HepG2 (cell line): ENCODE measurements at regions not wholly inside any gene's neighbourhood (a gene's known extent, or its start where the extent isn't known, plus 50 kb on each side); places are given as distances from the start of the nearest gene placed in this dataset.
A peak's percentile ranks its signal among the peaks of the same experiment; 100 is the strongest.

ENCODE experiments used
- ELF3 ChIP-seq: IDR thresholded peaks from 2 replicates; pipeline ENCODE4 v1.6.1; 2016; ENCODE audit warnings: missing genetic modification reagents, missing compliant biosample characterization
- HMGA1 ChIP-seq: sonication (generic); formaldehyde crosslinking; conservative IDR thresholded peaks from 2 replicates; pipeline ENCODE4 v1.4.0; 2020; ENCODE audit warnings: missing genetic modification reagents
- IRF2 ChIP-seq: IDR thresholded peaks from 2 replicates; pipeline ENCODE4 v1.6.1; 2018; ENCODE audit warnings: missing genetic modification reagents, missing compliant biosample characterization
- PHF5A ChIP-seq: IDR thresholded peaks from one replicate; pipeline ENCODE4 v1.6.1; 2018; ENCODE audit warnings: low read depth, missing genetic modification reagents; ENCODE audit not compliant: unreplicated experiment
- REXO4 ChIP-seq: sonication (generic); formaldehyde crosslinking; IDR thresholded peaks from 2 replicates; pipeline ENCODE4 v1.8.0; 2022; ENCODE audit warnings: missing genetic modification reagents, mild to moderate bottlenecking, borderline replicate concordance
- SOX5 ChIP-seq: IDR thresholded peaks from 2 replicates; pipeline ENCODE4 v1.6.1; 2016; ENCODE audit warnings: borderline replicate concordance
- SPEN ChIP-seq: sonication (generic); formaldehyde crosslinking; IDR thresholded peaks from 2 replicates; pipeline ENCODE4 v1.5.1; 2020; ENCODE audit warnings: low read depth, mild to moderate bottlenecking, missing genetic modification reagents
- YEATS4 ChIP-seq: sonication (generic); formaldehyde crosslinking; IDR thresholded peaks from 2 replicates; pipeline ENCODE4 v1.4.0; 2020; ENCODE audit warnings: missing genetic modification reagents, borderline replicate concordance
- ZNF136 ChIP-seq: sonication (generic); formaldehyde crosslinking; IDR thresholded peaks from 2 replicates; pipeline ENCODE4 v1.8.1; 2022; ENCODE audit warnings: low read depth, mild to moderate bottlenecking, moderate library complexity, missing genetic modification reagents
- ZNF552 ChIP-seq: sonication (generic); formaldehyde crosslinking; IDR thresholded peaks from 2 replicates; pipeline ENCODE4 v1.9.0; 2022; ENCODE audit warnings: missing genetic modification reagents, mild to moderate bottlenecking, borderline replicate concordance
- ZNF781 ChIP-seq: sonication (generic); formaldehyde crosslinking; IDR thresholded peaks from 2 replicates; pipeline ENCODE4 v1.5.1; 2020; ENCODE audit warnings: borderline replicate concordance, mild to moderate bottlenecking, missing genetic modification reagents; ENCODE audit errors: not compliant biosample characterization
- ZSCAN31 ChIP-seq: sonication (generic); formaldehyde crosslinking; IDR thresholded peaks from 2 replicates; pipeline ENCODE4 v1.5.0; 2020; ENCODE audit warnings: low read depth, mild to moderate bottlenecking, missing genetic modification reagents
- TF ChIP-seq, protein P1 (sequence below): sonication (generic); formaldehyde crosslinking; IDR thresholded peaks from 2 replicates; pipeline ENCODE4 v1.4.0; 2020; ENCODE audit warnings: missing genetic modification reagents
- TF ChIP-seq, protein P2 (sequence below): sonication (generic); formaldehyde crosslinking; IDR thresholded peaks from 2 replicates; pipeline ENCODE4 v1.5.0; 2020; ENCODE audit warnings: missing genetic modification reagents
- TF ChIP-seq, protein P3 (sequence below): sonication (generic); formaldehyde crosslinking; IDR thresholded peaks from 2 replicates; pipeline ENCODE4 v1.4.0; 2020; ENCODE audit warnings: missing genetic modification reagents, borderline replicate concordance
- TF ChIP-seq, protein P4 (sequence below): sonication (generic); formaldehyde crosslinking; IDR thresholded peaks from one replicate; pipeline ENCODE4 v1.5.1; 2020; ENCODE audit warnings: mild to moderate bottlenecking, missing genetic modification reagents; ENCODE audit errors: not compliant biosample characterization

DNA sequence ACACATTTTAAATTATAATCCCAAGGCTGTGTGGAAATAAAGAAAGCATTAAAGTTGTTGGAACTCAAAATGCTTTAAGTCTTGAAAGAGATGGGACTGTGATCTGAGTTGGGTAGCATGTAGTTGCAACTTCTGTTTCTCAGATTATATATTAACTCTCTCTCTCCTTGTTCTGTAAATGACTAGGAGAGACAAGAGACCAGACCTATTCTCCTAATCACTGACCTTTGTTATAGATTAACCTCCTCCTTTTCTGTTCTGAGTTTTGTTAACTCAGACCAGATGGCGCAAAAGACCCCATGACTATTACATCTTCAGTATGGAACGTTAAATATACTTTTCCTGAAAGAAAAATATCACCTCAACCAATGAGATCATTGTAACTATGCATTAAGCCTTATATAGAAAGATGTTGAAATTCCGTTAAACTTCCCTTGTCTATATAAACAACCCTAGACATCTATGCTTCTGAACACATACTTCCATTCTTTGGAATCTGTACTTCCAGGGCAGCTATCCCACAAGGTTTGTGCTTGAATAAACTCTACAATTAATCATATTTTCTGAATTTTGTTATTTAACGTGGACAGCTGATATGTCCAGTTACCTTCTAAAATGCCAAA is 143.5 kb upstream of the TRIM24 start (continued):
- TF ChIP-seq, protein P1, sequence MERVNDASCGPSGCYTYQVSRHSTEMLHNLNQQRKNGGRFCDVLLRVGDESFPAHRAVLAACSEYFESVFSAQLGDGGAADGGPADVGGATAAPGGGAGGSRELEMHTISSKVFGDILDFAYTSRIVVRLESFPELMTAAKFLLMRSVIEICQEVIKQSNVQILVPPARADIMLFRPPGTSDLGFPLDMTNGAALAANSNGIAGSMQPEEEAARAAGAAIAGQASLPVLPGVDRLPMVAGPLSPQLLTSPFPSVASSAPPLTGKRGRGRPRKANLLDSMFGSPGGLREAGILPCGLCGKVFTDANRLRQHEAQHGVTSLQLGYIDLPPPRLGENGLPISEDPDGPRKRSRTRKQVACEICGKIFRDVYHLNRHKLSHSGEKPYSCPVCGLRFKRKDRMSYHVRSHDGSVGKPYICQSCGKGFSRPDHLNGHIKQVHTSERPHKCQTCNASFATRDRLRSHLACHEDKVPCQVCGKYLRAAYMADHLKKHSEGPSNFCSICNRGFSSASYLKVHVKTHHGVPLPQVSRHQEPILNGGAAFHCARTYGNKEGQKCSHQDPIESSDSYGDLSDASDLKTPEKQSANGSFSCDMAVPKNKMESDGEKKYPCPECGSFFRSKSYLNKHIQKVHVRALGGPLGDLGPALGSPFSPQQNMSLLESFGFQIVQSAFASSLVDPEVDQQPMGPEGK (CRISPR knock-in tag): no peak
- no peak for TF ChIP-seq REXO4
- TF ChIP-seq ELF3 (CRISPR knock-in tag): peak; percentile 85
- TF ChIP-seq PHF5A: peak; percentile 62
- 0 out of 2 replicates have a peak, but pooled peaks have one; percentile 37 for TF ChIP-seq ZSCAN31 (CRISPR knock-in tag)
- TF ChIP-seq, protein P2, sequence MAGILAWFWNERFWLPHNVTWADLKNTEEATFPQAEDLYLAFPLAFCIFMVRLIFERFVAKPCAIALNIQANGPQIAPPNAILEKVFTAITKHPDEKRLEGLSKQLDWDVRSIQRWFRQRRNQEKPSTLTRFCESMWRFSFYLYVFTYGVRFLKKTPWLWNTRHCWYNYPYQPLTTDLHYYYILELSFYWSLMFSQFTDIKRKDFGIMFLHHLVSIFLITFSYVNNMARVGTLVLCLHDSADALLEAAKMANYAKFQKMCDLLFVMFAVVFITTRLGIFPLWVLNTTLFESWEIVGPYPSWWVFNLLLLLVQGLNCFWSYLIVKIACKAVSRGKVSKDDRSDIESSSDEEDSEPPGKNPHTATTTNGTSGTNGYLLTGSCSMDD: no peak
- TF ChIP-seq HMGA1 (CRISPR knock-in tag): no peak
- TF ChIP-seq ZNF552 (CRISPR knock-in tag): no peak
- no peak for TF ChIP-seq ZNF781 (CRISPR knock-in tag)
- no peak for TF ChIP-seq ZNF136 (CRISPR knock-in tag)
- peak; percentile 95 for TF ChIP-seq SOX5
- peak; percentile 59; the same call in 1 of the 2 replicates for TF ChIP-seq IRF2 (CRISPR knock-in tag)
- TF ChIP-seq, protein P3, sequence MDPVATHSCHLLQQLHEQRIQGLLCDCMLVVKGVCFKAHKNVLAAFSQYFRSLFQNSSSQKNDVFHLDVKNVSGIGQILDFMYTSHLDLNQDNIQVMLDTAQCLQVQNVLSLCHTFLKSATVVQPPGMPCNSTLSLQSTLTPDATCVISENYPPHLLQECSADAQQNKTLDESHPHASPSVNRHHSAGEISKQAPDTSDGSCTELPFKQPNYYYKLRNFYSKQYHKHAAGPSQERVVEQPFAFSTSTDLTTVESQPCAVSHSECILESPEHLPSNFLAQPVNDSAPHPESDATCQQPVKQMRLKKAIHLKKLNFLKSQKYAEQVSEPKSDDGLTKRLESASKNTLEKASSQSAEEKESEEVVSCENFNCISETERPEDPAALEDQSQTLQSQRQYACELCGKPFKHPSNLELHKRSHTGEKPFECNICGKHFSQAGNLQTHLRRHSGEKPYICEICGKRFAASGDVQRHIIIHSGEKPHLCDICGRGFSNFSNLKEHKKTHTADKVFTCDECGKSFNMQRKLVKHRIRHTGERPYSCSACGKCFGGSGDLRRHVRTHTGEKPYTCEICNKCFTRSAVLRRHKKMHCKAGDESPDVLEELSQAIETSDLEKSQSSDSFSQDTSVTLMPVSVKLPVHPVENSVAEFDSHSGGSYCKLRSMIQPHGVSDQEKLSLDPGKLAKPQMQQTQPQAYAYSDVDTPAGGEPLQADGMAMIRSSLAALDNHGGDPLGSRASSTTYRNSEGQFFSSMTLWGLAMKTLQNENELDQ (CRISPR knock-in tag): no peak
- TF ChIP-seq, protein P4, sequence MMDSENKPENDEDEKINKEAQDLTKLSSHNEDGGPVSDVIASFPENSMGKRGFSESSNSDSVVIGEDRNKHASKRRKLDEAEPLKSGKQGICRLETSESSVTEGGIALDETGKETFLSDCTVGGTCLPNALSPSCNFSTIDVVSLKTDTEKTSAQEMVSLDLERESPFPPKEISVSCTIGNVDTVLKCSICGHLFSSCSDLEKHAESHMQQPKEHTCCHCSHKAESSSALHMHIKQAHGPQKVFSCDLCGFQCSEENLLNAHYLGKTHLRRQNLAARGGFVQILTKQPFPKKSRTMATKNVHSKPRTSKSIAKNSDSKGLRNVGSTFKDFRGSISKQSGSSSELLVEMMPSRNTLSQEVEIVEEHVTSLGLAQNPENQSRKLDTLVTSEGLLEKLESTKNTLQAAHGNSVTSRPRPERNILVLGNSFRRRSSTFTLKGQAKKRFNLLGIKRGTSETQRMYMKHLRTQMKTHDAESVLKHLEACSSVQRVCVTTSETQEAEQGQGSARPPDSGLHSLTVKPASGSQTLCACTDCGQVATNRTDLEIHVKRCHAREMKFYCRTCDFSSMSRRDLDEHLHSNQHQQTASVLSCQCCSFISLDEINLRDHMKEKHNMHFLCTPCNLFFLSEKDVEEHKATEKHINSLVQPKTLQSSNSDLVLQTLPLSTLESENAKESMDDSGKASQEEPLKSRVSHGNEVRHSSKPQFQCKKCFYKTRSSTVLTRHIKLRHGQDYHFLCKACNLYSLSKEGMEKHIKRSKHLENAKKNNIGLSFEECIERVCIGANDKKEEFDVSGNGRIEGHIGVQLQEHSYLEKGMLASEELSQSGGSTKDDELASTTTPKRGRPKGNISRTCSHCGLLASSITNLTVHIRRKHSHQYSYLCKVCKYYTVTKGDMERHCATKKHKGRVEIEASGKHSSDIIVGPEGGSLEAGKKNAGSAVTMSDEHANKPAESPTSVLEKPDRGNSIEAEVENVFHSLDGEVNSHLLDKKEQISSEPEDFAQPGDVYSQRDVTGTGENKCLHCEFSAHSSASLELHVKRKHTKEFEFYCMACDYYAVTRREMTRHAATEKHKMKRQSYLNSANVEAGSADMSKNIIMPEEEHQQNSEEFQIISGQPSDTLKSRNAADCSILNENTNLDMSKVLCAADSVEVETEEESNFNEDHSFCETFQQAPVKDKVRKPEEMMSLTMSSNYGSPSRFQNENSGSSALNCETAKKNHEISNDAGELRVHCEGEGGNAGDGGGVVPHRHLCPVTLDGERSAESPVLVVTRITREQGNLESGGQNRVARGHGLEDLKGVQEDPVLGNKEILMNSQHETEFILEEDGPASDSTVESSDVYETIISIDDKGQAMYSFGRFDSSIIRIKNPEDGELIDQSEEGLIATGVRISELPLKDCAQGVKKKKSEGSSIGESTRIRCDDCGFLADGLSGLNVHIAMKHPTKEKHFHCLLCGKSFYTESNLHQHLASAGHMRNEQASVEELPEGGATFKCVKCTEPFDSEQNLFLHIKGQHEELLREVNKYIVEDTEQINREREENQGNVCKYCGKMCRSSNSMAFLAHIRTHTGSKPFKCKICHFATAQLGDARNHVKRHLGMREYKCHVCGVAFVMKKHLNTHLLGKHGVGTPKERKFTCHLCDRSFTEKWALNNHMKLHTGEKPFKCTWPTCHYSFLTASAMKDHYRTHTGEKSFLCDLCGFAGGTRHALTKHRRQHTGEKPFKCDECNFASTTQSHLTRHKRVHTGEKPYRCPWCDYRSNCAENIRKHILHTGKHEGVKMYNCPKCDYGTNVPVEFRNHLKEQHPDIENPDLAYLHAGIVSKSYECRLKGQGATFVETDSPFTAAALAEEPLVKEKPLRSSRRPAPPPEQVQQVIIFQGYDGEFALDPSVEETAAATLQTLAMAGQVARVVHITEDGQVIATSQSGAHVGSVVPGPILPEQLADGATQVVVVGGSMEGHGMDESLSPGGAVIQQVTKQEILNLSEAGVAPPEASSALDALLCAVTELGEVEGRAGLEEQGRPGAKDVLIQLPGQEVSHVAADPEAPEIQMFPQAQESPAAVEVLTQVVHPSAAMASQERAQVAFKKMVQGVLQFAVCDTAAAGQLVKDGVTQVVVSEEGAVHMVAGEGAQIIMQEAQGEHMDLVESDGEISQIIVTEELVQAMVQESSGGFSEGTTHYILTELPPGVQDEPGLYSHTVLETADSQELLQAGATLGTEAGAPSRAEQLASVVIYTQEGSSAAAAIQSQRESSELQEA (CRISPR knock-in tag): no peak
- peak; percentile 22; the same call in 1 of the 2 replicates for TF ChIP-seq YEATS4 (CRISPR knock-in tag)
- no peak for TF ChIP-seq SPEN (CRISPR knock-in tag)
